NT2/D1 (cell line): ENCODE measurements at regions not wholly inside any gene's neighbourhood (a gene's known extent, or its start where the extent isn't known, plus 50 kb on each side); places are given as distances from the start of the nearest gene placed in this dataset.

ENCODE experiments used
- DNase-seq: peaks from one replicate; pipeline ENCODE4 v3.0.0-alpha.2; 2011; ENCODE audit warnings: low read depth, low spot score
- H3K27me3 ChIP-seq: 2 replicates; pipeline ENCODE4 v1.6.0; 2011; ENCODE audit warnings: mild to moderate bottlenecking; ENCODE audit not compliant: insufficient read length, insufficient read depth
- H3K36me3 ChIP-seq: 2 replicates; pipeline ENCODE4 v1.6.1; 2011; ENCODE audit warnings: mild to moderate bottlenecking, low read length, mixed read lengths; ENCODE audit not compliant: insufficient read depth, insufficient read length
- H3K4me1 ChIP-seq: 2 replicates; pipeline ENCODE4 v1.5.1; 2011; ENCODE audit not compliant: insufficient read depth, insufficient read length
- H3K4me3 ChIP-seq: 2 replicates; pipeline ENCODE4 v1.5.1; 2011; ENCODE audit warnings: low read depth; ENCODE audit not compliant: insufficient read length
- H3K9ac ChIP-seq: 2 replicates; pipeline ENCODE4 v1.6.0; 2011; ENCODE audit warnings: low read depth; ENCODE audit not compliant: insufficient read length
- H3K9me3 ChIP-seq: 2 replicates; pipeline ENCODE4 v1.5.1; 2011; ENCODE audit warnings: mild to moderate bottlenecking, low read length; ENCODE audit not compliant: insufficient read depth
- SUZ12 ChIP-seq: IDR thresholded peaks from 2 replicates; pipeline ENCODE4 v1.6.1; 2011; ENCODE audit not compliant: insufficient read length, insufficient read depth; ENCODE audit errors: extremely low read depth
- YY1 ChIP-seq: IDR thresholded peaks from 2 replicates; pipeline ENCODE4 v1.6.1; 2011; ENCODE audit not compliant: insufficient read length, insufficient read depth
- ZNF274 ChIP-seq: IDR thresholded peaks from 2 replicates; pipeline ENCODE4 v1.6.1; 2011; ENCODE audit warnings: mild to moderate bottlenecking, low read depth, low read length

DNA sequence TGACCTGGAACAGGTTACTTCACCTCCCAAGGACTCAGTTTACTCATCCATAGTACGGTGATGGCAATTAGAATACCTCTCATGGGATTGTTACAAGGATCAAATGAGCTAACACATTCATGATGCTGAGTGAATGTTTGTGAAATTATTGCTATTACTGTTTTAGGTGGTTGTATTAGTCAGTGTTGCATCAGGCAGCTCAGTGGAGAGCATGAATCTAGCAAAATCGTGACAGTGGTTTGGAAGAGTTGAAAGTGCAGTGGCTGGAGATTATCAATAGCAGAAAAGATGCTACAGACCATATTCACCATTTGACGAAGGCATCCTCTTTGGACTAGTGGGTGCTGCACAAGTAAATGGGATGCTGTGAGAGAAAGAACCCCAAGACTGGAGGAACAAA, 50.4 kb upstream of the CTNNBL1 start:
- no peak overlapping the region for H3K4me3 ChIP-seq
- peaks cover 20% of the 10 kb centered on the region for H3K27me3 ChIP-seq
- no peaks in the 10 kb centered on the region for H3K9me3 ChIP-seq
- no peak for TF ChIP-seq YY1
- no peak for TF ChIP-seq ZNF274
- TF ChIP-seq SUZ12, result no peak
- H3K36me3 ChIP-seq, result no peaks in the 10 kb centered on the region
- no peak overlapping the region for H3K9ac ChIP-seq
- no peaks in the 10 kb centered on the region for H3K4me1 ChIP-seq
- DNase-seq, result no peak

GRCh38 chr20:37642246-37642645, 51.6 kb upstream of the CTNNBL1 start:
- no peaks in the 10 kb centered on the region for H3K36me3 ChIP-seq
- TF ChIP-seq YY1, result no peak
- no peak for TF ChIP-seq ZNF274
- TF ChIP-seq SUZ12, result no peak
- H3K27me3 ChIP-seq, result peaks cover 20% of the 10 kb centered on the region
- no peak overlapping the region for H3K9ac ChIP-seq
- H3K4me1 ChIP-seq, result no peaks in the 10 kb centered on the region
- no peak for DNase-seq
- no peak overlapping the region for H3K4me3 ChIP-seq
- no peaks in the 10 kb centered on the region for H3K9me3 ChIP-seq

DNA sequence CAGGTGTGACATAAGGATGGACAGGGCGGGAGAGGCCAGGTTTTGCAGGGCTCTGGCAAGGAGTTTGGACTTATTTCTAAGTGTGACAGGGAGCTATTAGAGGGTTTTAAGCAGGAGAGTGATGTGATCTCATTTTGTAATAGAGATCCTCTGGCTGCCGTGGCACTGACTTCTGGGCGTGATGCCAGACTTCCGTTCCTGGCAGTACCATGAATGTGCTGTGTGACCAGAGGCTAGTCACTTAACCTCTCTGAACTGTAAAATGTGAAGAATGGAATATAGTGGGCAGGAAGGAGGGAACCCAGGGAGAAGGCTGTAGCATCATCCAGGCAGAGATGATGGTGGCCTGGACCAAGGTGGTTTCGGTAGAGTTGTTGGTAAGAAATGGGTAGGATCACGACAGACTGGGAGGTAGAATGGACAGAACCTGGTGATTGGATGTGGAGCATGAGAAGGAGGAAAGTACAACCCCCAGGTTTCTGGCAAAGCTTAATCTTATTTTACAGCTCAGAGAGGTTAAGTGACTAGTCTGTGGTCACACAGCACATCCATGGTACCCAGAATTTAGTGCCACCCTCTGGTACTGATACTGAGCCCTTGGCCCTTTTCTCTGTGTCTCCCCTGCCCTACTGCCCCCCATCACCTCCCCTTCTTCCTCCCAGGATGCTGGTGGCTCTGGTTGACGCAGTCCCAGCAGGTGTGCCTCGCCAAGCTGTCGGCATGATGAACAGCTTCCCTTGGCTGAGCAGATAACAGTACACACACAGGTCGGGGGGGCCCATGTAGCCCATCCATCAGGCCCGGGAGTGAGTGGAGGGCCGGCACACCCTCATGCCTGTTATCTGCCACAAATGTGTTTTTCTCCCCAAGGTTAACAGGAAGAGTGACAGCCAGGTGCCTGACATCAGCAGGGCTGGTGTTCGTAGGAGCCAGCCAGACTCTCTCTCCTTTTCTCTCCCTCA, 52.9 kb upstream of the CTNNBL1 start:
- H3K4me1 ChIP-seq, result no peaks in the 10 kb centered on the region
- H3K9ac ChIP-seq, result no peak overlapping the region
- no peak for DNase-seq
- H3K9me3 ChIP-seq, result no peaks in the 10 kb centered on the region
- no peaks in the 10 kb centered on the region for H3K36me3 ChIP-seq
- TF ChIP-seq ZNF274, result no peak
- TF ChIP-seq SUZ12, result no peak
- no peak for TF ChIP-seq YY1
- no peak overlapping the region for H3K4me3 ChIP-seq
- peaks cover 20% of the 10 kb centered on the region for H3K27me3 ChIP-seq

DNA sequence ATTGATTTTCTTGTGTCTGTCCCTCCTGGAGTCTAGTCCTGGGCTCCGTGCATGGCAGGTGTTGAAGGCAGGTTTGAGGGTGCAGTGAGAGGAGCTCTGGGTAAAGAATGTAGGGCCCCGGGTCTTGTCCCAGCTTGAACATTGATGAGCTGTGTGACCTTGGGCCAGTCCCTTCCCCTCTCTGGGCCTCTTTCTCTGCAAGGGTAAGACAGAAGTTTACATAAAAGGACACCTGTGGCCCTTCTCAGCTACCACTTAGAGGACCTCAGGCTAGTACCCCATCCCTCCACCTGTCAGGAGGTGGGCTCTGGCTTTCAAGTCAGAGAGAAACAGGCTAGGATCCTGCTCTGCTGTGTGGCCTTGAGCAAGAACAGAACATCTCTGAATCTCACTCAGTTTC, 55.3 kb upstream of the CTNNBL1 start:
- H3K27me3 ChIP-seq, result peaks cover 31% of the 10 kb centered on the region

DNA sequence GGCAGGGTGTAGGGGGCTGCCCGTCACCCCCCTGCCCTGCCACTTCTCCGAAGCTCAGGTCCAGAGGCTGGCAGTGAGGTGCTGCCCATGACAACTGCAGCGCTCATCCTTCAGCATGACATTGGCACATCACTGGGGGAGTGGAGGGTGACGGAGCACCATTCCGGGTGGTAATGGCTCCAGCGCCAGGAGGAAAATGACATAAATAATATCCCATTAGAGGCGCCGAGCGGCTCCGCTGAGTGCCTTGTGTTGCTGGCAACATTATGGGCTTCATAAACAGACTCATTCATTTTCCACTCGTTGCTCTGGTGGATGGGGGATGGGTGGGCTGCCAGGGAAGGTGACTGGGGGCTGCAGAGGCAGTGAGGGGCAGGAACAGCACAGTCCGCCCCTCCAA, 56.9 kb upstream of the CTNNBL1 start:
- H3K36me3 ChIP-seq, result no peaks in the 10 kb centered on the region
- H3K9ac ChIP-seq, result no peak overlapping the region
- no peak for DNase-seq
- peaks cover 34% of the 10 kb centered on the region for H3K27me3 ChIP-seq
- no peak overlapping the region for H3K4me3 ChIP-seq
- H3K4me1 ChIP-seq, result no peaks in the 10 kb centered on the region
- peaks cover 14% of the 10 kb centered on the region; the same call in 1 of the 2 replicates for H3K9me3 ChIP-seq
- TF ChIP-seq YY1, result no peak
- TF ChIP-seq SUZ12, result no peak
- no peak for TF ChIP-seq ZNF274

More for the DNA sequence above, 55.3 kb upstream of the CTNNBL1 start:
- no peaks in the 10 kb centered on the region for H3K36me3 ChIP-seq
- no peak overlapping the region for H3K9ac ChIP-seq
- no peak for TF ChIP-seq YY1
- TF ChIP-seq SUZ12, result no peak
- TF ChIP-seq ZNF274, result no peak
- DNase-seq, result no peak
- no peak overlapping the region for H3K4me3 ChIP-seq
- peaks cover 14% of the 10 kb centered on the region; the same call in 1 of the 2 replicates for H3K9me3 ChIP-seq
- H3K4me1 ChIP-seq, result no peaks in the 10 kb centered on the region

DNA sequence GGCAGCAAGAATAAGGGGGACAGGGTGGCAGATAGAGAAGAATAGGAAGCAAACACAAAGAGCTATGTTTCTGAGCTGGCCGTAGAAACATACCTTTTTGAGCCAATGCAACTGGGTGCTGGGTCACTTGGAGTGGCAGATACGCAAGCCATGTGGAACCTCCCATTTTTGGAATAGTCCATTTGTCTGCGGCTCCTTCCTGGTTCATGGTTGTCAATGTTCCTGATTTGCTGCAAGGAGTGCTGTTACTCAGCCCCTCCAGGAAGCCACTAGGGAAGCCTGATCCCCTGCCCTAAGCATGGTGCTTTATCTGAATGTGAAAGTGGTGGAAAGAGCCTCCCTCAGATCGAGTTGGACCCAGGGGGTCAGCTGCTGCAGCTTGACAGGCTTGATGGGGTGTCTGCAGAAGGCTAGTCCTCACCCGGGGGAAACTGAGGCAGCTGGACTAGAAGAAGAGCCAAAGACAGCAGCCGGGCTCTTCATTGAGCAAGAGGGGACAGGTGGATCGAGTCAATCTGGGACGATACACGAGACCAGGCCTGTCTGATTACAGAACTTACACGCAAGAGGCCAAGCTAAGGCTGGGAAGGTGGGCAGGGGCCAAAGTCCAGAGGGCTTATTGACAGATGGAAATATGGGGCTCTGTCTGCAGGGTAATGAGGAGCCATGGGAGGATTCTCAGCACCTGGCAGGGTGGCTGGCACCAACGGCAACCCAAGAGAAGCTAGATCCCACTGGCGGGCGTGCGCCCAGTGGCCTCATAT, 57.4 kb upstream of the CTNNBL1 start:
- no peaks in the 10 kb centered on the region for H3K36me3 ChIP-seq
- no peak for DNase-seq
- no peak for TF ChIP-seq SUZ12
- H3K4me3 ChIP-seq, result no peak overlapping the region
- H3K9ac ChIP-seq, result no peak overlapping the region
- no peaks in the 10 kb centered on the region for H3K4me1 ChIP-seq
- H3K9me3 ChIP-seq, result peaks cover 14% of the 10 kb centered on the region; the same call in 1 of the 2 replicates
- H3K27me3 ChIP-seq, result peaks cover 38% of the 10 kb centered on the region

DNA sequence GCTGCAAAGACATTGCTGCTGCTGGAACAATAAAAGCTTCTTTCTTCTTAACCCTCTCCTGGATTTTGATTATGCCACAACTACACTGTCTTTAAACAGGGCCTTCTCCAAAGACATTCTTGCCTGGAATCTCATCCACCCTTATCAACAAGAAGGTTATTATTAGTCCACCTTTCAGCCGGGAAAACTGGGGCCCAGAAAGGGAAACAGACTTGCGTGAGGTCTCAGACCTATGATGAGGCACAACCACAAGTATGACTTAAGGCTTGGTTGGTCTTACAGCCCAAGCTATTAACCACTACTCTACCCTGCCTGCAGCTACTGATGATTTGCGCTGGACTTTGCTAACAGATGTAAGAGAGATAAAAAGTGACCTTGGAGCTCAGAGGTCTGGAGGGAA, 62.8 kb upstream of the CTNNBL1 start:
- H3K9me3 ChIP-seq, result peaks cover 14% of the 10 kb centered on the region; the same call in 1 of the 2 replicates

More for the DNA sequence above, 62.8 kb upstream of the CTNNBL1 start:
- DNase-seq, result no peak
- Histone ChIP-seq H3K27me3 (peaks cover 78% of the 10 kb centered on the region), H3K36me3 (no peaks in the 10 kb centered on the region), H3K4me3 (no peak overlapping the region), H3K4me1 (no peaks in the 10 kb centered on the region), H3K9ac (no peak overlapping the region)
- TF ChIP-seq YY1 (no peak), ZNF274 (no peak), SUZ12 (no peak)
